Neural progenitor cell (in vitro differentiated cells): ENCODE measurements at regions not wholly inside any gene's neighbourhood (a gene's known extent, or its start where the extent isn't known, plus 50 kb on each side); places are given as distances from the start of the nearest gene placed in this dataset.
"Not testable (repeated sequence)": the region's sequence is repeated elsewhere in the genome, so short reads cannot be mapped to it uniquely, and the experiment has no call there.

Source experiments
- DNase-seq: peaks from one replicate; pipeline ENCODE4 v3.0.0-alpha.2; 2016; ENCODE audit warnings: low spot score
- H2AFZ ChIP-seq: fragments of 200-600 bp; sonication (generic); replicated peaks from 2 replicates; pipeline ENCODE4 v1.6.1; 2016; ENCODE audit warnings: antibody characterized with exemption
- H3F3A ChIP-seq: fragments of 200-600 bp; sonication (generic); 2 replicates; pipeline ENCODE4 v1.6.1; 2016; ENCODE audit warnings: antibody characterized with exemption, low read depth
- H3K27ac ChIP-seq: fragments of 200-600 bp; sonication (generic); 2 replicates; pipeline ENCODE4 v1.5.1; 2016; ENCODE audit warnings: mild to moderate bottlenecking
- H3K27me3 ChIP-seq: fragments of 200-600 bp; sonication (generic); 2 replicates; pipeline ENCODE4 v1.6.1; 2016; ENCODE audit warnings: mild to moderate bottlenecking, moderate library complexity
- H3K36me3 ChIP-seq: fragments of 200-600 bp; sonication (generic); 2 replicates; pipeline ENCODE4 v1.5.1; 2016
- H3K4me1 ChIP-seq: fragments of 200-600 bp; sonication (generic); 2 replicates; pipeline ENCODE4 v1.6.1; 2016; ENCODE audit warnings: mixed run types
- H3K4me2 ChIP-seq: fragments of 200-600 bp; sonication (generic); 2 replicates; pipeline ENCODE4 v1.6.1; 2016
- H3K4me3 ChIP-seq: fragments of 200-600 bp; sonication (generic); 2 replicates; pipeline ENCODE4 v1.5.1; 2016
- H3K79me2 ChIP-seq: fragments of 200-600 bp; sonication (generic); 2 replicates; pipeline ENCODE4 v1.6.1; 2016; ENCODE audit warnings: low read depth
- H3K9ac ChIP-seq: fragments of 200-600 bp; sonication (generic); 2 replicates; pipeline ENCODE4 v1.6.1; 2016
- H3K9me3 ChIP-seq: fragments of 200-600 bp; sonication (generic); 2 replicates; pipeline ENCODE4 v1.5.1; 2016; ENCODE audit warnings: low read depth
- H4K20me1 ChIP-seq: fragments of 200-600 bp; sonication (generic); 2 replicates; pipeline ENCODE4 v1.6.1; 2016; ENCODE audit warnings: low read depth
- H3K27ac Mint-ChIP-seq: 3 replicates; pipeline ENCODE4 v1.8.0; 2021; ENCODE audit warnings: mixed read lengths
- H3K27me3 Mint-ChIP-seq: 2 replicates; pipeline ENCODE4 v1.8.0; 2022; ENCODE audit warnings: low read depth, mild to moderate bottlenecking, inconsistent platforms, moderate library complexity, mixed read lengths; ENCODE audit not compliant: insufficient read depth
- H3K36me3 Mint-ChIP-seq: 3 replicates; pipeline ENCODE4 v1.8.0; 2021; ENCODE audit warnings: mixed read lengths
- H3K4me1 Mint-ChIP-seq: 3 replicates; pipeline ENCODE4 v1.8.0; 2021; ENCODE audit warnings: mixed read lengths
- H3K4me3 Mint-ChIP-seq: 3 replicates; pipeline ENCODE4 v1.8.0; 2021; ENCODE audit warnings: mild to moderate bottlenecking, moderate library complexity, mixed read lengths
- H3K9me3 Mint-ChIP-seq: 3 replicates; pipeline ENCODE4 v1.8.0; 2020; ENCODE audit warnings: mixed read lengths

- H2AFZ ChIP-seq, DNase-seq, H3K27ac Mint-ChIP-seq, H3K9ac ChIP-seq, H3K27me3 ChIP-seq, H3K36me3 Mint-ChIP-seq, H3K4me3 ChIP-seq, H3K79me2 ChIP-seq, H3K27ac ChIP-seq, H3K4me2 ChIP-seq, H3K27me3 Mint-ChIP-seq, H3K4me3 Mint-ChIP-seq, H3K36me3 ChIP-seq, H4K20me1 ChIP-seq, H3K4me1 ChIP-seq, H3K4me1 Mint-ChIP-seq, H3F3A ChIP-seq: not testable (repeated sequence)
- peaks cover 38% of the 10 kb centered on the region for H3K9me3 Mint-ChIP-seq
- H3K9me3 ChIP-seq, result peaks cover 77% of the 10 kb centered on the region
Observed at GRCh38 chr15:20230656-20231055, 310.9 kb downstream of the GOLGA6L6 start.

- H3K4me3 Mint-ChIP-seq, H3F3A ChIP-seq, H3K4me2 ChIP-seq, H3K36me3 Mint-ChIP-seq, H3K27me3 ChIP-seq, H3K36me3 ChIP-seq, H3K4me1 Mint-ChIP-seq, H3K27ac Mint-ChIP-seq, H3K79me2 ChIP-seq, H3K9ac ChIP-seq, H3K27me3 Mint-ChIP-seq, H4K20me1 ChIP-seq, DNase-seq, H2AFZ ChIP-seq, H3K27ac ChIP-seq, H3K4me1 ChIP-seq, H3K4me3 ChIP-seq: not testable (repeated sequence)
- H3K9me3 Mint-ChIP-seq, result peaks cover 26% of the 10 kb centered on the region
- peaks cover 74% of the 10 kb centered on the region for H3K9me3 ChIP-seq
Observed at GRCh38 chr15:20228791-20229190, 312.8 kb downstream of the GOLGA6L6 start.

GRCh38 chr15:20227119-20227853 is 314.3 kb downstream of the GOLGA6L6 start:
- not testable (repeated sequence) for H3K4me1 Mint-ChIP-seq
- H3K9me3 ChIP-seq, result peaks cover 73% of the 10 kb centered on the region

GRCh38 chr15:20226531-20226930 is 315.1 kb downstream of the GOLGA6L6 start:
- not testable (repeated sequence) for H3K36me3 ChIP-seq, H3K27ac ChIP-seq, H4K20me1 ChIP-seq, H3K9ac ChIP-seq, H3K4me1 Mint-ChIP-seq, H3K4me3 Mint-ChIP-seq, H3K27ac Mint-ChIP-seq, H3K27me3 Mint-ChIP-seq, H3K4me3 ChIP-seq, H3K4me1 ChIP-seq, H3K36me3 Mint-ChIP-seq, H3K79me2 ChIP-seq, DNase-seq, H2AFZ ChIP-seq, H3K4me2 ChIP-seq, H3F3A ChIP-seq, H3K27me3 ChIP-seq
- peaks cover 31% of the 10 kb centered on the region for H3K9me3 Mint-ChIP-seq
- H3K9me3 ChIP-seq, result peaks cover 76% of the 10 kb centered on the region

More at GRCh38 chr15:20227119-20227853, 314.3 kb downstream of the GOLGA6L6 start:
- H3K27me3 ChIP-seq, H3K4me1 ChIP-seq, H3K4me2 ChIP-seq, H2AFZ ChIP-seq, H3K36me3 Mint-ChIP-seq, H3F3A ChIP-seq, DNase-seq, H3K36me3 ChIP-seq, H3K9ac ChIP-seq, H3K27ac ChIP-seq, H3K79me2 ChIP-seq, H4K20me1 ChIP-seq, H3K4me3 ChIP-seq, H3K4me3 Mint-ChIP-seq, H3K27me3 Mint-ChIP-seq, H3K27ac Mint-ChIP-seq: not testable (repeated sequence)
- H3K9me3 Mint-ChIP-seq, result peaks cover 25% of the 10 kb centered on the region

- not testable (repeated sequence) for H3K27ac Mint-ChIP-seq, DNase-seq, H3K4me1 Mint-ChIP-seq, H3K4me3 Mint-ChIP-seq, H3K9ac ChIP-seq, H3K27ac ChIP-seq, H3F3A ChIP-seq, H3K4me3 ChIP-seq, H3K4me2 ChIP-seq, H3K27me3 ChIP-seq, H3K36me3 Mint-ChIP-seq, H4K20me1 ChIP-seq, H3K4me1 ChIP-seq, H2AFZ ChIP-seq, H3K27me3 Mint-ChIP-seq, H3K36me3 ChIP-seq, H3K79me2 ChIP-seq
- H3K9me3 Mint-ChIP-seq, result peaks cover 36% of the 10 kb centered on the region
- peaks cover 78% of the 10 kb centered on the region for H3K9me3 ChIP-seq
Observed at GRCh38 chr15:20221063-20221462, 320.5 kb downstream of the GOLGA6L6 start.

GRCh38 chr15:20219171-20219570 is 322.4 kb downstream of the GOLGA6L6 start:
- not testable (repeated sequence) for H3K4me1 ChIP-seq, H3F3A ChIP-seq, H3K27ac Mint-ChIP-seq, H3K79me2 ChIP-seq, H3K4me1 Mint-ChIP-seq, H3K36me3 Mint-ChIP-seq, DNase-seq, H3K27ac ChIP-seq, H4K20me1 ChIP-seq, H3K4me3 ChIP-seq, H3K27me3 Mint-ChIP-seq, H2AFZ ChIP-seq, H3K36me3 ChIP-seq, H3K9ac ChIP-seq, H3K4me3 Mint-ChIP-seq, H3K27me3 ChIP-seq, H3K4me2 ChIP-seq
- peaks cover 39% of the 10 kb centered on the region for H3K9me3 Mint-ChIP-seq
- peaks cover 74% of the 10 kb centered on the region for H3K9me3 ChIP-seq

- H3K36me3 ChIP-seq, H3K79me2 ChIP-seq, H3K4me2 ChIP-seq, H3K27me3 ChIP-seq, H3K4me1 ChIP-seq, H3K27ac ChIP-seq, H3K4me1 Mint-ChIP-seq, H3K27ac Mint-ChIP-seq, DNase-seq, H4K20me1 ChIP-seq, H3K4me3 ChIP-seq, H2AFZ ChIP-seq, H3F3A ChIP-seq, H3K36me3 Mint-ChIP-seq, H3K27me3 Mint-ChIP-seq, H3K4me3 Mint-ChIP-seq, H3K9ac ChIP-seq: not testable (repeated sequence)
- H3K9me3 Mint-ChIP-seq, result peaks cover 23% of the 10 kb centered on the region
- H3K9me3 ChIP-seq, result peaks cover 79% of the 10 kb centered on the region
Observed at GRCh38 chr15:20215700-20216099, 325.9 kb downstream of the GOLGA6L6 start.

GRCh38 chr15:20214101-20214500 is 327.5 kb downstream of the GOLGA6L6 start:
- H3K4me1 ChIP-seq, H3K4me3 Mint-ChIP-seq, H3K27ac Mint-ChIP-seq, H3K36me3 ChIP-seq, H3K27ac ChIP-seq, DNase-seq, H2AFZ ChIP-seq, H3K4me3 ChIP-seq, H3K27me3 ChIP-seq, H3K27me3 Mint-ChIP-seq, H3K9ac ChIP-seq, H3K79me2 ChIP-seq, H3K36me3 Mint-ChIP-seq, H3K4me1 Mint-ChIP-seq, H4K20me1 ChIP-seq, H3F3A ChIP-seq, H3K4me2 ChIP-seq: not testable (repeated sequence)
- peaks cover 78% of the 10 kb centered on the region for H3K9me3 ChIP-seq
- peaks cover 18% of the 10 kb centered on the region for H3K9me3 Mint-ChIP-seq
